ENCODE measurements at regions not wholly inside any gene's neighbourhood (a gene's known extent, or its start where the extent isn't known, plus 50 kb on each side); places are given as distances from the start of the nearest gene placed in this dataset.

GRCh38 chrX:39928704-39929378 is 168.9 kb downstream of the BCOR start:
- Histone ChIP-seq H3K4me1 (ENCODE audit: control insufficient read depth, insufficient read depth, low read length) (peaks cover 4% of the 10 kb centered on the region), H3K36me3 (ENCODE audit: control insufficient read depth, insufficient read depth, low read length) (no peaks in the 10 kb centered on the region), H3K27me3 (ENCODE audit: control insufficient read depth, insufficient read depth, low read length) (no peaks in the 10 kb centered on the region), H3K9me3 (ENCODE audit: control insufficient read depth, insufficient read depth, low read length) (no peaks in the 10 kb centered on the region), H3K9ac (ENCODE audit: low read depth, low read length) (no peak overlapping the region), H3K4me3 (ENCODE audit: low read depth, low read length) (no peak overlapping the region)

- Histone ChIP-seq H3K9ac (ENCODE audit: low read depth, low read length) (no peak overlapping the region), H3K9me3 (ENCODE audit: control insufficient read depth, insufficient read depth, low read length) (no peaks in the 10 kb centered on the region), H3K4me3 (ENCODE audit: low read depth, low read length) (no peak overlapping the region), H3K4me1 (ENCODE audit: control insufficient read depth, insufficient read depth, low read length) (peaks cover 4% of the 10 kb centered on the region), H3K27me3 (ENCODE audit: control insufficient read depth, insufficient read depth, low read length) (no peaks in the 10 kb centered on the region), H3K36me3 (ENCODE audit: control insufficient read depth, insufficient read depth, low read length) (no peaks in the 10 kb centered on the region)
Measured at GRCh38 chrX:39929379-39930025, 168.3 kb downstream of the BCOR start.

GRCh38 chrX:39930786-39931528 is 166.8 kb downstream of the BCOR start:
- no peaks in the 10 kb centered on the region for H3K36me3 ChIP-seq (ENCODE audit: control insufficient read depth, insufficient read depth, low read length)
- no peaks in the 10 kb centered on the region for H3K27me3 ChIP-seq (ENCODE audit: control insufficient read depth, insufficient read depth, low read length)
- no peak overlapping the region for H3K4me3 ChIP-seq (ENCODE audit: low read depth, low read length)

GRCh38 chrX:39931529-39932282 is 166.1 kb downstream of the BCOR start:
- H3K9me3 ChIP-seq (ENCODE audit: control insufficient read depth, insufficient read depth, low read length), result no peaks in the 10 kb centered on the region
- no peak overlapping the region for H3K9ac ChIP-seq (ENCODE audit: low read depth, low read length)
- H3K27me3 ChIP-seq (ENCODE audit: control insufficient read depth, insufficient read depth, low read length), result no peaks in the 10 kb centered on the region
- peaks cover 4% of the 10 kb centered on the region for H3K4me1 ChIP-seq (ENCODE audit: control insufficient read depth, insufficient read depth, low read length)
- H3K36me3 ChIP-seq (ENCODE audit: control insufficient read depth, insufficient read depth, low read length), result no peaks in the 10 kb centered on the region
- H3K4me3 ChIP-seq (ENCODE audit: low read depth, low read length), result no peak overlapping the region

More at GRCh38 chrX:39930786-39931528, 166.8 kb downstream of the BCOR start:
- H3K9ac ChIP-seq (ENCODE audit: low read depth, low read length), result no peak overlapping the region
- H3K9me3 ChIP-seq (ENCODE audit: control insufficient read depth, insufficient read depth, low read length), result no peaks in the 10 kb centered on the region
- H3K4me1 ChIP-seq (ENCODE audit: control insufficient read depth, insufficient read depth, low read length), result peaks cover 4% of the 10 kb centered on the region

- Histone ChIP-seq H3K9ac (ENCODE audit: low read depth, low read length) (no peak overlapping the region), H3K4me1 (ENCODE audit: control insufficient read depth, insufficient read depth, low read length) (no peaks in the 10 kb centered on the region), H3K36me3 (ENCODE audit: control insufficient read depth, insufficient read depth, low read length) (no peaks in the 10 kb centered on the region), H3K27me3 (ENCODE audit: control insufficient read depth, insufficient read depth, low read length) (no peaks in the 10 kb centered on the region), H3K4me3 (ENCODE audit: low read depth, low read length) (no peak overlapping the region), H3K9me3 (ENCODE audit: control insufficient read depth, insufficient read depth, low read length) (no peaks in the 10 kb centered on the region)
Measured at GRCh38 chrX:39935411-39936064, 162.2 kb downstream of the BCOR start.

- no peaks in the 10 kb centered on the region for H3K27me3 ChIP-seq (ENCODE audit: control insufficient read depth, insufficient read depth, low read length)
- H3K9me3 ChIP-seq (ENCODE audit: control insufficient read depth, insufficient read depth, low read length), result no peaks in the 10 kb centered on the region
- no peaks in the 10 kb centered on the region for H3K4me1 ChIP-seq (ENCODE audit: control insufficient read depth, insufficient read depth, low read length)
- no peak overlapping the region for H3K9ac ChIP-seq (ENCODE audit: low read depth, low read length)
- no peaks in the 10 kb centered on the region for H3K36me3 ChIP-seq (ENCODE audit: control insufficient read depth, insufficient read depth, low read length)
- H3K4me3 ChIP-seq (ENCODE audit: low read depth, low read length), result no peak overlapping the region
Measured at GRCh38 chrX:39936886-39937770, 160.6 kb downstream of the BCOR start.

GRCh38 chrX:39938466-39938865 is 159.3 kb downstream of the BCOR start:
- no peak overlapping the region for H3K4me3 ChIP-seq (ENCODE audit: low read depth, low read length)
- H3K9me3 ChIP-seq (ENCODE audit: control insufficient read depth, insufficient read depth, low read length), result no peaks in the 10 kb centered on the region

GRCh38 chrX:39939678-39940077 is 158.1 kb downstream of the BCOR start:
- no peaks in the 10 kb centered on the region for H3K27me3 ChIP-seq (ENCODE audit: control insufficient read depth, insufficient read depth, low read length)
- H3K36me3 ChIP-seq (ENCODE audit: control insufficient read depth, insufficient read depth, low read length), result no peaks in the 10 kb centered on the region
- H3K9me3 ChIP-seq (ENCODE audit: control insufficient read depth, insufficient read depth, low read length), result no peaks in the 10 kb centered on the region
- no peak overlapping the region for H3K9ac ChIP-seq (ENCODE audit: low read depth, low read length)
- H3K4me1 ChIP-seq (ENCODE audit: control insufficient read depth, insufficient read depth, low read length), result no peaks in the 10 kb centered on the region
- H3K4me3 ChIP-seq (ENCODE audit: low read depth, low read length), result no peak overlapping the region

More at GRCh38 chrX:39938466-39938865, 159.3 kb downstream of the BCOR start:
- no peak overlapping the region for H3K9ac ChIP-seq (ENCODE audit: low read depth, low read length)
- no peaks in the 10 kb centered on the region for H3K27me3 ChIP-seq (ENCODE audit: control insufficient read depth, insufficient read depth, low read length)
- H3K36me3 ChIP-seq (ENCODE audit: control insufficient read depth, insufficient read depth, low read length), result no peaks in the 10 kb centered on the region
- H3K4me1 ChIP-seq (ENCODE audit: control insufficient read depth, insufficient read depth, low read length), result no peaks in the 10 kb centered on the region

- Histone ChIP-seq H3K4me3 (ENCODE audit: low read depth, low read length) (no peak overlapping the region), H3K9me3 (ENCODE audit: control insufficient read depth, insufficient read depth, low read length) (no peaks in the 10 kb centered on the region), H3K36me3 (ENCODE audit: control insufficient read depth, insufficient read depth, low read length) (no peaks in the 10 kb centered on the region), H3K4me1 (ENCODE audit: control insufficient read depth, insufficient read depth, low read length) (no peaks in the 10 kb centered on the region), H3K27me3 (ENCODE audit: control insufficient read depth, insufficient read depth, low read length) (no peaks in the 10 kb centered on the region), H3K9ac (ENCODE audit: low read depth, low read length) (no peak overlapping the region)
Measured at GRCh38 chrX:39941332-39941920, 156.3 kb downstream of the BCOR start.

GRCh38 chrX:39944416-39944815 is 153.3 kb downstream of the BCOR start:
- no peak overlapping the region for H3K4me3 ChIP-seq (ENCODE audit: low read depth, low read length)
- no peaks in the 10 kb centered on the region for H3K9me3 ChIP-seq (ENCODE audit: control insufficient read depth, insufficient read depth, low read length)
- H3K4me1 ChIP-seq (ENCODE audit: control insufficient read depth, insufficient read depth, low read length), result peaks cover 2% of the 10 kb centered on the region
- H3K36me3 ChIP-seq (ENCODE audit: control insufficient read depth, insufficient read depth, low read length), result no peaks in the 10 kb centered on the region
- no peaks in the 10 kb centered on the region for H3K27me3 ChIP-seq (ENCODE audit: control insufficient read depth, insufficient read depth, low read length)
- no peak overlapping the region for H3K9ac ChIP-seq (ENCODE audit: low read depth, low read length)
